Liver (tissue), 2 donors: ENCODE measurements at regions not wholly inside any gene's neighbourhood (a gene's known extent, or its start where the extent isn't known, plus 50 kb on each side); places are given as distances from the start of the nearest gene placed in this dataset.
"Not testable (repeated sequence)": the region's sequence is repeated elsewhere in the genome, so short reads cannot be mapped to it uniquely, and the experiment has no call there.

ENCODE experiments used
- TF ChIP-seq, protein P1 (sequence below): fragments of 150-350 bp; IDR thresholded peaks from 2 replicates; pipeline ENCODE4 v1.5.1; 2017; ENCODE audit warnings: improper control_type of control experiment, low read depth, low read length; ENCODE audit not compliant: missing input control
- TF ChIP-seq, protein P2 (sequence below): IDR thresholded peaks from 2 replicates; pipeline ENCODE4 v1.6.1; 2016; ENCODE audit warnings: antibody characterized with exemption, mild to moderate bottlenecking
- donor health status: healthy.

DNA sequence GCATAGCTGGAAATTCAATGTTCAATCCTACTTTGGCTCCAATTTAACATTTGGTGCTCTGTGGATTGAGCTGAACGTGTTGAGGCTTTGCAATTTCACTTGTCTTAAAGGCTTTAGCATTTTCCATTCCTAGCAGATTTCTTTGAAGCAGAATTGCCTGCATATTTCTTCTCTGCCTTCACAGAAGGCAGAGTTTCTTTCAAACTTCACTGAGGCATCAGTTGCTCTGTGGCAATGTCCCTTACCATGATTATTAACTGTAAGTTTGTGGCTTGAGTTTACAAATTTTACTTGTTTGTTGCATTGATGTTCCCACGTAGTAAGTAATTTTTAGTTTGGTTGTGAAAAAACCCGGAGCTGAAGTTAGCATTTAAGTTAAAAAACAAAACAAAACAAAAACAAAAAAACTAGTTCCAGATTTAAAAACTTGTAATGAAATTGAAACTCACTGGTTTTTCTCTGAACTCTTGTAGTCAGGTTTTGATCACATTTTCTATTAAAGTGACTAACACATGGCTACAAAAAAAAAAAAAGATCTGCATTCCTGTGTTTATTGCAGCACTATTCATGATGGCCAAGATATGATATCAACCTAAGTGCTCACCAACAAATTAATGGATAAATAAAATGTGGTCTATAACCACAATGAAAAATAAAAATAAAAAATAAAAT, 55.2 kb upstream of the UXS1 start:
- TF ChIP-seq, protein P1, sequence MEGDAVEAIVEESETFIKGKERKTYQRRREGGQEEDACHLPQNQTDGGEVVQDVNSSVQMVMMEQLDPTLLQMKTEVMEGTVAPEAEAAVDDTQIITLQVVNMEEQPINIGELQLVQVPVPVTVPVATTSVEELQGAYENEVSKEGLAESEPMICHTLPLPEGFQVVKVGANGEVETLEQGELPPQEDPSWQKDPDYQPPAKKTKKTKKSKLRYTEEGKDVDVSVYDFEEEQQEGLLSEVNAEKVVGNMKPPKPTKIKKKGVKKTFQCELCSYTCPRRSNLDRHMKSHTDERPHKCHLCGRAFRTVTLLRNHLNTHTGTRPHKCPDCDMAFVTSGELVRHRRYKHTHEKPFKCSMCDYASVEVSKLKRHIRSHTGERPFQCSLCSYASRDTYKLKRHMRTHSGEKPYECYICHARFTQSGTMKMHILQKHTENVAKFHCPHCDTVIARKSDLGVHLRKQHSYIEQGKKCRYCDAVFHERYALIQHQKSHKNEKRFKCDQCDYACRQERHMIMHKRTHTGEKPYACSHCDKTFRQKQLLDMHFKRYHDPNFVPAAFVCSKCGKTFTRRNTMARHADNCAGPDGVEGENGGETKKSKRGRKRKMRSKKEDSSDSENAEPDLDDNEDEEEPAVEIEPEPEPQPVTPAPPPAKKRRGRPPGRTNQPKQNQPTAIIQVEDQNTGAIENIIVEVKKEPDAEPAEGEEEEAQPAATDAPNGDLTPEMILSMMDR, result not testable (repeated sequence)
- TF ChIP-seq, protein P2, sequence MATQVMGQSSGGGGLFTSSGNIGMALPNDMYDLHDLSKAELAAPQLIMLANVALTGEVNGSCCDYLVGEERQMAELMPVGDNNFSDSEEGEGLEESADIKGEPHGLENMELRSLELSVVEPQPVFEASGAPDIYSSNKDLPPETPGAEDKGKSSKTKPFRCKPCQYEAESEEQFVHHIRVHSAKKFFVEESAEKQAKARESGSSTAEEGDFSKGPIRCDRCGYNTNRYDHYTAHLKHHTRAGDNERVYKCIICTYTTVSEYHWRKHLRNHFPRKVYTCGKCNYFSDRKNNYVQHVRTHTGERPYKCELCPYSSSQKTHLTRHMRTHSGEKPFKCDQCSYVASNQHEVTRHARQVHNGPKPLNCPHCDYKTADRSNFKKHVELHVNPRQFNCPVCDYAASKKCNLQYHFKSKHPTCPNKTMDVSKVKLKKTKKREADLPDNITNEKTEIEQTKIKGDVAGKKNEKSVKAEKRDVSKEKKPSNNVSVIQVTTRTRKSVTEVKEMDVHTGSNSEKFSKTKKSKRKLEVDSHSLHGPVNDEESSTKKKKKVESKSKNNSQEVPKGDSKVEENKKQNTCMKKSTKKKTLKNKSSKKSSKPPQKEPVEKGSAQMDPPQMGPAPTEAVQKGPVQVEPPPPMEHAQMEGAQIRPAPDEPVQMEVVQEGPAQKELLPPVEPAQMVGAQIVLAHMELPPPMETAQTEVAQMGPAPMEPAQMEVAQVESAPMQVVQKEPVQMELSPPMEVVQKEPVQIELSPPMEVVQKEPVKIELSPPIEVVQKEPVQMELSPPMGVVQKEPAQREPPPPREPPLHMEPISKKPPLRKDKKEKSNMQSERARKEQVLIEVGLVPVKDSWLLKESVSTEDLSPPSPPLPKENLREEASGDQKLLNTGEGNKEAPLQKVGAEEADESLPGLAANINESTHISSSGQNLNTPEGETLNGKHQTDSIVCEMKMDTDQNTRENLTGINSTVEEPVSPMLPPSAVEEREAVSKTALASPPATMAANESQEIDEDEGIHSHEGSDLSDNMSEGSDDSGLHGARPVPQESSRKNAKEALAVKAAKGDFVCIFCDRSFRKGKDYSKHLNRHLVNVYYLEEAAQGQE, result not testable (repeated sequence)
